HFFc6 (cell line): ENCODE measurements at regions not wholly inside any gene's neighbourhood (a gene's known extent, or its start where the extent isn't known, plus 50 kb on each side); places are given as distances from the start of the nearest gene placed in this dataset.

ENCODE experiments used
- DNase-seq: peaks from one replicate; pipeline ENCODE4 v3.0.0-alpha.2; 2018
- H3K27ac Mint-ChIP-seq: 2 replicates; pipeline ENCODE4 v1.8.0; 2020; ENCODE audit warnings: mild to moderate bottlenecking, mixed read lengths
- H3K27me3 Mint-ChIP-seq: 2 replicates; pipeline ENCODE4 v1.8.0; 2021; ENCODE audit warnings: mild to moderate bottlenecking, moderate library complexity, mixed read lengths; ENCODE audit not compliant: insufficient read depth
- H3K36me3 Mint-ChIP-seq: 2 replicates; pipeline ENCODE4 v1.8.0; 2021; ENCODE audit warnings: low read depth, mixed read lengths
- H3K4me1 Mint-ChIP-seq: 2 replicates; pipeline ENCODE4 v1.8.0; 2020; ENCODE audit warnings: low read depth, mixed read lengths
- H3K4me3 Mint-ChIP-seq: 2 replicates; pipeline ENCODE4 v1.8.0; 2020; ENCODE audit warnings: mild to moderate bottlenecking, moderate library complexity, mixed read lengths
- H3K9me3 Mint-ChIP-seq: 2 replicates; pipeline ENCODE4 v1.8.0; 2020; ENCODE audit warnings: mild to moderate bottlenecking, mixed read lengths
- TF ChIP-seq, protein P1 (sequence below): fragments of 200-600 bp; sonication (generic); IDR thresholded peaks from 2 replicates; pipeline ENCODE4 v1.5.0; 2021; ENCODE audit warnings: antibody characterized with exemption, mild to moderate bottlenecking

GRCh38 chr20:47936612-47937011, 151.3 kb upstream of the SULF2 start:
- TF ChIP-seq, protein P1, sequence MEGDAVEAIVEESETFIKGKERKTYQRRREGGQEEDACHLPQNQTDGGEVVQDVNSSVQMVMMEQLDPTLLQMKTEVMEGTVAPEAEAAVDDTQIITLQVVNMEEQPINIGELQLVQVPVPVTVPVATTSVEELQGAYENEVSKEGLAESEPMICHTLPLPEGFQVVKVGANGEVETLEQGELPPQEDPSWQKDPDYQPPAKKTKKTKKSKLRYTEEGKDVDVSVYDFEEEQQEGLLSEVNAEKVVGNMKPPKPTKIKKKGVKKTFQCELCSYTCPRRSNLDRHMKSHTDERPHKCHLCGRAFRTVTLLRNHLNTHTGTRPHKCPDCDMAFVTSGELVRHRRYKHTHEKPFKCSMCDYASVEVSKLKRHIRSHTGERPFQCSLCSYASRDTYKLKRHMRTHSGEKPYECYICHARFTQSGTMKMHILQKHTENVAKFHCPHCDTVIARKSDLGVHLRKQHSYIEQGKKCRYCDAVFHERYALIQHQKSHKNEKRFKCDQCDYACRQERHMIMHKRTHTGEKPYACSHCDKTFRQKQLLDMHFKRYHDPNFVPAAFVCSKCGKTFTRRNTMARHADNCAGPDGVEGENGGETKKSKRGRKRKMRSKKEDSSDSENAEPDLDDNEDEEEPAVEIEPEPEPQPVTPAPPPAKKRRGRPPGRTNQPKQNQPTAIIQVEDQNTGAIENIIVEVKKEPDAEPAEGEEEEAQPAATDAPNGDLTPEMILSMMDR, result no peak
- no peak for DNase-seq
- H3K27ac Mint-ChIP-seq, result no peak overlapping the region
- H3K9me3 Mint-ChIP-seq, result peaks cover 38% of the 10 kb centered on the region
- H3K4me1 Mint-ChIP-seq, result no peaks in the 10 kb centered on the region
- no peaks in the 10 kb centered on the region; the same call in 1 of the 2 replicates for H3K36me3 Mint-ChIP-seq
- H3K27me3 Mint-ChIP-seq, result no peaks in the 10 kb centered on the region; the same call in 1 of the 2 replicates
- H3K4me3 Mint-ChIP-seq, result no peak overlapping the region

- Mint-ChIP-seq H3K4me1 (no peaks in the 10 kb centered on the region), H3K27ac (no peak overlapping the region), H3K27me3 (peaks cover 3% of the 10 kb centered on the region; the same call in 1 of the 2 replicates), H3K9me3 (peaks cover 38% of the 10 kb centered on the region), H3K36me3 (no peaks in the 10 kb centered on the region), H3K4me3 (no peak overlapping the region)
- no peak for DNase-seq
- TF ChIP-seq, protein P1, result no peak
Measured at GRCh38 chr20:47934761-47935160, 149.5 kb upstream of the SULF2 start.

- H3K27me3 Mint-ChIP-seq, result peaks cover 3% of the 10 kb centered on the region; the same call in 1 of the 2 replicates
- DNase-seq, result no peak
- TF ChIP-seq, protein P1, result no peak
- no peak overlapping the region for H3K4me3 Mint-ChIP-seq
- no peaks in the 10 kb centered on the region for H3K4me1 Mint-ChIP-seq
- peaks cover 23% of the 10 kb centered on the region for H3K9me3 Mint-ChIP-seq
- H3K27ac Mint-ChIP-seq, result no peak overlapping the region
- no peaks in the 10 kb centered on the region for H3K36me3 Mint-ChIP-seq
Measured at GRCh38 chr20:47931443-47931842, 146.2 kb upstream of the SULF2 start.

DNA sequence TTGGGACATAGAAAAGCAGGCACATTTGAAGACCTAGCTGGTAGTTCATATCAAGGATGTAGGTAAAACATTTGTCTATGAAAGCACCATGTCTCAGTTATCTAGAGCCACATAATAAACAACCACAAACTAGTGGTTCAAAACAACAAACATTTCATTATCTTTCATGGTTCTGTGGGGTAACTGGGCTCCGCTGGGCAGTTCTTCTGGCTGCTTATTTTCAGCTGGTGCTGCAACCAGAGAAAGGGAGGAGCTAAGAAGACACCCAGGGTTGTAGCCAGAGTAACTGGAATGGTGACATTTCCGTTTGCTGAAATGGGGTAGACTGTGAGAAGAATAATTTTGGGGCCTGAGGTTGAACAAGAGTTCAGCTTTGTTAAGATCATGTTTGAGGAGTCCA, 145.7 kb upstream of the SULF2 start:
- Mint-ChIP-seq H3K27ac (no peak overlapping the region), H3K27me3 (peaks cover 3% of the 10 kb centered on the region; the same call in 1 of the 2 replicates), H3K4me1 (no peaks in the 10 kb centered on the region), H3K4me3 (no peak overlapping the region), H3K36me3 (no peaks in the 10 kb centered on the region), H3K9me3 (peaks cover 22% of the 10 kb centered on the region)
- no peak for DNase-seq
- TF ChIP-seq, protein P1, result no peak

DNA sequence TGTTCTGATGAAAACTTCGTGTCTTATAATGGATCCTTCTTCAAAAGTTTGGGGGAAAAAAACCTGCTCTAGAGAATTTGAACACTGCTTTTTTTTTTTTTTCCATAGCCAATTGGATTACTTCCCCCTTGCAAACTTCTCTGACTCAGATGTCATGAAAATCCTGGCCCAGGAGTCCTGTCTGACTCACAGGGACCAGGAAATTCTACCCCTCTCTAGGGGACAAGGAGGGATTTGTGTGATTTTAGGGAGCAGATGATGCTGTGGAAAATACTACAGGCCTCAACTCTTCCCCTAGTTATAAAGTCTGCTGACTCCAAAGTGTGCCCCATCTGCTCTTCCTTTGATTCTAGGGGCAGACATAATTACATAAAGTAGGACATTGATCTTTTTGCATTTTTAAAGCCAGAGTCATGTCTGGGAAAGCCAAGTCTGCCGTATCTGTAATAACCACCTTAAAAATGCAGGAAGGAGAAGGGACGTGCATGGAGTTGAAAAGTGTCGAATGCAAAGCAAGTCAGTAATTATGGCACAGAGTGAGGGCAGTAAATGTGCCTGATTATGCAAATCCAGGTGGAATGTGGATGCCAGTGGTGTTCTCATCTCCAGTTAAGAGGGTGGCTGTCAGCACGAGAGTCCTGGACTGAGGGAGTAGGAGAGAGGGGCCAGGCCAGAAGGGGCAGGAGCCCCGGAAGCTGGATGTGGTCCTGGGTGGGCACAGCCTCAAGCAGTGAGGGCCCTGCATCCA, 144.3 kb upstream of the SULF2 start:
- Mint-ChIP-seq H3K9me3 (peaks cover 22% of the 10 kb centered on the region), H3K36me3 (no peaks in the 10 kb centered on the region), H3K4me1 (no peaks in the 10 kb centered on the region), H3K27ac (no peak overlapping the region), H3K4me3 (no peak overlapping the region), H3K27me3 (peaks cover 3% of the 10 kb centered on the region; the same call in 1 of the 2 replicates)
- no peak for DNase-seq
- TF ChIP-seq, protein P1, result no peak
